GM23338 (cell line): ENCODE measurements at regions not wholly inside any gene's neighbourhood (a gene's known extent, or its start where the extent isn't known, plus 50 kb on each side); places are given as distances from the start of the nearest gene placed in this dataset.

ENCODE experiments used
- ATAC-seq: fragments of 200-7000 bp; cut with Tn5 transposase; 3 replicates; pipeline ENCODE4 v1.9.1; 2020
- DNase-seq: peaks from one replicate; pipeline ENCODE4 v3.0.0-alpha.2; 2015; ENCODE audit warnings: low spot score
- H2AFZ ChIP-seq: fragments of 200-600 bp; sonication (generic); 2 replicates; pipeline ENCODE4 v1.8.0; 2016; ENCODE audit warnings: antibody characterized with exemption, mild to moderate bottlenecking, moderate library complexity
- H3F3A ChIP-seq: fragments of 200-600 bp; sonication (generic); replicated peaks from 2 replicates; pipeline ENCODE4 v1.8.0; 2017; ENCODE audit warnings: antibody characterized with exemption, mixed run types, low read depth
- H3K27ac ChIP-seq: fragments of 200-600 bp; sonication (generic); 2 replicates; pipeline ENCODE4 v1.6.1; 2016; ENCODE audit warnings: low read depth
- H3K27me3 ChIP-seq: fragments of 200-600 bp; sonication (generic); 2 replicates; pipeline ENCODE4 v1.8.0; 2016; ENCODE audit warnings: mild to moderate bottlenecking, mixed run types, moderate library complexity; ENCODE audit not compliant: insufficient read depth
- H3K36me3 ChIP-seq: fragments of 200-600 bp; sonication (generic); 2 replicates; pipeline ENCODE4 v1.8.0; 2016; ENCODE audit warnings: mild to moderate bottlenecking; ENCODE audit not compliant: insufficient read depth
- H3K4me1 ChIP-seq: fragments of 200-600 bp; sonication (generic); 2 replicates; pipeline ENCODE4 v1.8.0; 2016; ENCODE audit warnings: mild to moderate bottlenecking, moderate library complexity; ENCODE audit not compliant: insufficient read depth
- H3K4me2 ChIP-seq: fragments of 200-600 bp; sonication (generic); 2 replicates; pipeline ENCODE4 v1.7.1; 2017; ENCODE audit warnings: mixed run types
- H3K4me3 ChIP-seq: fragments of 200-600 bp; sonication (generic); 2 replicates; pipeline ENCODE4 v1.6.1; 2016; ENCODE audit warnings: mixed run types
- H3K79me2 ChIP-seq: fragments of 200-600 bp; sonication (generic); replicated peaks from 2 replicates; pipeline ENCODE4 v1.8.0; 2017; ENCODE audit warnings: mild to moderate bottlenecking; ENCODE audit not compliant: insufficient read depth
- H3K9me2 ChIP-seq: fragments of 200-600 bp; sonication (generic); 2 replicates; pipeline ENCODE4 v1.8.0; 2017; ENCODE audit not compliant: insufficient read depth
- H4K20me1 ChIP-seq: fragments of 200-600 bp; sonication (generic); replicated peaks from 2 replicates; pipeline ENCODE4 v1.8.0; 2017; ENCODE audit warnings: mild to moderate bottlenecking; ENCODE audit not compliant: insufficient read depth
- H3K27ac Mint-ChIP-seq: 2 replicates; pipeline ENCODE4 v1.8.0; 2020; ENCODE audit warnings: inconsistent platforms, mild to moderate bottlenecking, moderate library complexity, mixed read lengths
- H3K27me3 Mint-ChIP-seq: 3 replicates; pipeline ENCODE4 v1.8.0; 2022; ENCODE audit warnings: low read depth, mild to moderate bottlenecking, moderate library complexity, mixed read lengths, inconsistent platforms; ENCODE audit not compliant: insufficient read depth, poor library complexity
- H3K36me3 Mint-ChIP-seq: 3 replicates; pipeline ENCODE4 v1.8.0; 2021; ENCODE audit warnings: low read depth, mild to moderate bottlenecking, inconsistent platforms, moderate library complexity, mixed read lengths
- H3K4me1 Mint-ChIP-seq: 3 replicates; pipeline ENCODE4 v1.8.0; 2020; ENCODE audit warnings: mild to moderate bottlenecking, inconsistent platforms, mixed read lengths
- H3K4me3 Mint-ChIP-seq: 3 replicates; pipeline ENCODE4 v1.8.0; 2021; ENCODE audit warnings: moderate library complexity, mild to moderate bottlenecking, inconsistent platforms, mixed read lengths
- H3K9me3 Mint-ChIP-seq: 3 replicates; pipeline ENCODE4 v1.8.0; 2020; ENCODE audit warnings: moderate library complexity, mild to moderate bottlenecking, inconsistent platforms, mixed read lengths
- EZH2 ChIP-seq: fragments of 200-600 bp; sonication (generic); IDR thresholded peaks from one replicate; pipeline ENCODE4 v1.8.0; 2017; ENCODE audit warnings: antibody characterized with exemption, mild to moderate bottlenecking, low read depth; ENCODE audit not compliant: unreplicated experiment
- JUNB ChIP-seq: IDR thresholded peaks from one replicate; pipeline ENCODE4 v1.6.1; 2016; ENCODE audit warnings: antibody characterized with exemption; ENCODE audit not compliant: unreplicated experiment
- NANOG ChIP-seq: IDR thresholded peaks from 2 replicates; pipeline ENCODE4 v1.6.1; 2016; ENCODE audit warnings: antibody characterized with exemption, borderline replicate concordance
- STAT1 ChIP-seq: IDR thresholded peaks from one replicate; pipeline ENCODE4 v1.6.1; 2016; ENCODE audit warnings: antibody characterized with exemption; ENCODE audit not compliant: unreplicated experiment
- ZNF331 ChIP-seq: fragments of 250-450 bp; sonication (Bioruptor Pico); IDR thresholded peaks from 2 replicates; pipeline ENCODE4 v1.5.0; 2020; ENCODE audit warnings: low read depth, mild to moderate bottlenecking, moderate library complexity
- ZNF462 ChIP-seq: fragments of 250-450 bp; sonication (Bioruptor Pico); IDR thresholded peaks from 2 replicates; pipeline ENCODE4 v1.5.0; 2020; ENCODE audit warnings: mild to moderate bottlenecking, moderate library complexity
- TF ChIP-seq, protein P1 (sequence below): IDR thresholded peaks from 2 replicates; pipeline ENCODE4 v1.6.1; 2016; ENCODE audit warnings: antibody characterized with exemption
- TF ChIP-seq, protein P2 (sequence below), 2 experiments: fragments of 200-600 bp in 1 of 2; sonication (generic) in 1 of 2; conservative IDR thresholded peaks; 2 replicates each; pipeline versions ENCODE4 v1.5.1 to v1.6.1; 2016 to 2017; ENCODE audit warnings: antibody characterized with exemption in 2 of 2, low read depth in 2 of 2, mild to moderate bottlenecking in 2 of 2, moderate library complexity in 1 of 2

DNA sequence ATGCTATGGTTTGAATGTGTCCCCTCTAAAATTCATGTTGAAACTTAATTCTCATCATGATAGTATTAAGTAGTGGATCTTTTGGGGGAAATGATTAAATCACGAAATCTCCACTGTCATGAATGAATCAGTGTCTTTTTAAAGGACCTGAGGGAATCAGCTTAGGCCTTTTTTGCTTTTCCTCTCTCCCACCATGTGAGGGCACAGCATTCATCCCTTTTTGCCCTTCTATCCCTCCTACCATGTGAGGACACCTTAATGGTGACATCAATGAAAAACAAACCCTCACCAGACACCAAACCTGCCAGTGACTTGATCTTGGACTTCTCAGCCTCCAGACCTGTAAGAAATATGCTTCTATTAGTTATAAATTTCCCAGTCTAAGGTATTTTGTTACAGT is 247.1 kb upstream of the UBE2E3 start:
- peak; percentile 20 for DNase-seq
- peaks cover 4% of the 10 kb centered on the region; the same call in 1 of the 2 replicates for H3K4me1 ChIP-seq
- no peaks in the 10 kb centered on the region for H4K20me1 ChIP-seq
- no peaks in the 10 kb centered on the region for H3K36me3 ChIP-seq
- H3F3A ChIP-seq, result no peaks in the 10 kb centered on the region
- TF ChIP-seq, protein P1, sequence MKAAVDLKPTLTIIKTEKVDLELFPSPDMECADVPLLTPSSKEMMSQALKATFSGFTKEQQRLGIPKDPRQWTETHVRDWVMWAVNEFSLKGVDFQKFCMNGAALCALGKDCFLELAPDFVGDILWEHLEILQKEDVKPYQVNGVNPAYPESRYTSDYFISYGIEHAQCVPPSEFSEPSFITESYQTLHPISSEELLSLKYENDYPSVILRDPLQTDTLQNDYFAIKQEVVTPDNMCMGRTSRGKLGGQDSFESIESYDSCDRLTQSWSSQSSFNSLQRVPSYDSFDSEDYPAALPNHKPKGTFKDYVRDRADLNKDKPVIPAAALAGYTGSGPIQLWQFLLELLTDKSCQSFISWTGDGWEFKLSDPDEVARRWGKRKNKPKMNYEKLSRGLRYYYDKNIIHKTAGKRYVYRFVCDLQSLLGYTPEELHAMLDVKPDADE, result no peak
- TF ChIP-seq, protein P2, sequence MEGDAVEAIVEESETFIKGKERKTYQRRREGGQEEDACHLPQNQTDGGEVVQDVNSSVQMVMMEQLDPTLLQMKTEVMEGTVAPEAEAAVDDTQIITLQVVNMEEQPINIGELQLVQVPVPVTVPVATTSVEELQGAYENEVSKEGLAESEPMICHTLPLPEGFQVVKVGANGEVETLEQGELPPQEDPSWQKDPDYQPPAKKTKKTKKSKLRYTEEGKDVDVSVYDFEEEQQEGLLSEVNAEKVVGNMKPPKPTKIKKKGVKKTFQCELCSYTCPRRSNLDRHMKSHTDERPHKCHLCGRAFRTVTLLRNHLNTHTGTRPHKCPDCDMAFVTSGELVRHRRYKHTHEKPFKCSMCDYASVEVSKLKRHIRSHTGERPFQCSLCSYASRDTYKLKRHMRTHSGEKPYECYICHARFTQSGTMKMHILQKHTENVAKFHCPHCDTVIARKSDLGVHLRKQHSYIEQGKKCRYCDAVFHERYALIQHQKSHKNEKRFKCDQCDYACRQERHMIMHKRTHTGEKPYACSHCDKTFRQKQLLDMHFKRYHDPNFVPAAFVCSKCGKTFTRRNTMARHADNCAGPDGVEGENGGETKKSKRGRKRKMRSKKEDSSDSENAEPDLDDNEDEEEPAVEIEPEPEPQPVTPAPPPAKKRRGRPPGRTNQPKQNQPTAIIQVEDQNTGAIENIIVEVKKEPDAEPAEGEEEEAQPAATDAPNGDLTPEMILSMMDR (conservative IDR thresholded peaks at IDR 0.05; ENCODE audit: low read depth in 2 of 2), result peak in 1 of 2 experiments; percentile 56; a peak in 2 of 4 replicates
- H3K9me2 ChIP-seq, result no peaks in the 10 kb centered on the region
- H3K4me2 ChIP-seq, result no peak overlapping the region
- no peaks in the 10 kb centered on the region for H3K9me3 Mint-ChIP-seq
- peak; percentile 43 for ATAC-seq
- no peaks in the 10 kb centered on the region for H3K36me3 Mint-ChIP-seq
- no peak overlapping the region for H3K27ac Mint-ChIP-seq
- H2AFZ ChIP-seq, result peak overlapping the region; percentile 48; the same call in 1 of the 2 replicates
- H3K4me3 ChIP-seq, result no peak overlapping the region
- H3K27ac ChIP-seq, result no peak overlapping the region
- H3K79me2 ChIP-seq, result no peaks in the 10 kb centered on the region
- H3K4me3 Mint-ChIP-seq, result no peak overlapping the region
- no peaks in the 10 kb centered on the region for H3K27me3 ChIP-seq
- H3K27me3 Mint-ChIP-seq, result no peaks in the 10 kb centered on the region
- peaks cover 6% of the 10 kb centered on the region; the same call in 1 of the 3 replicates for H3K4me1 Mint-ChIP-seq

DNA sequence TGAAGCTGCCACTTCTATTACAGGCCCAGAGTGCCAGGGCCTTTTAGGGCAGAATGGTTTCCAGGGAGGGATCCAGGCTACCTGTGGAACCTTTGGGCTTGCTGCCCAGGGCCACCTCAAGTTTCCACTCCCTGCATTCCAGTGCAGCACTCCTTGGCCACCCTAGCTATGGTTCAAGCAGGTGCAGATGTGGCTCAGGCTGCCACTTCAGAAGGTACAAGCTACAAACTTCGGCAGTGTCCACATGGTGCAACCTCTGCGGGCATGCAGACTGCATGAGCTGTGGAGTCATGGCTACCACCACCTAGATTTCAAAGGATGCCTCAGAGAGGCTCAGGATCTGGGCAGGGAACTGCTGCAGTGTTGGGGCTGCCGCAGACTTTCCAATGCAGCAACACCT is 248.1 kb upstream of the UBE2E3 start:
- H3K27me3 Mint-ChIP-seq, result no peaks in the 10 kb centered on the region
- Histone ChIP-seq H3K27ac (no peak overlapping the region), H3K4me2 (no peak overlapping the region), H3K79me2 (no peaks in the 10 kb centered on the region), H2AFZ (no peak overlapping the region; the same call in 1 of the 2 replicates), H3K9me2 (no peaks in the 10 kb centered on the region), H3K4me3 (no peak overlapping the region), H3K4me1 (peaks cover 4% of the 10 kb centered on the region; the same call in 1 of the 2 replicates), H4K20me1 (no peaks in the 10 kb centered on the region), H3K36me3 (no peaks in the 10 kb centered on the region), H3K27me3 (no peaks in the 10 kb centered on the region), H3F3A (no peaks in the 10 kb centered on the region)
- H3K4me1 Mint-ChIP-seq, result peaks cover 6% of the 10 kb centered on the region; the same call in 1 of the 3 replicates
- no peak overlapping the region for H3K27ac Mint-ChIP-seq
- ATAC-seq (no peak), DNase-seq (no peak)
- no peaks in the 10 kb centered on the region for H3K36me3 Mint-ChIP-seq
- no peaks in the 10 kb centered on the region for H3K9me3 Mint-ChIP-seq
- no peak overlapping the region for H3K4me3 Mint-ChIP-seq
- TF ChIP-seq JUNB, result no peak
- no peak for TF ChIP-seq EZH2
- TF ChIP-seq, protein P1, result no peak
- no peak for TF ChIP-seq ZNF331 (CRISPR knock-in tag)
- TF ChIP-seq, protein P2 (conservative IDR thresholded peaks at IDR 0.05; ENCODE audit: low read depth in 2 of 2), result no peak
- TF ChIP-seq STAT1, result no peak
- no peak for TF ChIP-seq ZNF462
- no peak for TF ChIP-seq NANOG
